ENCODE measurements at regions not wholly inside any gene's neighbourhood (a gene's known extent, or its start where the extent isn't known, plus 50 kb on each side); places are given as distances from the start of the nearest gene placed in this dataset.

DNA sequence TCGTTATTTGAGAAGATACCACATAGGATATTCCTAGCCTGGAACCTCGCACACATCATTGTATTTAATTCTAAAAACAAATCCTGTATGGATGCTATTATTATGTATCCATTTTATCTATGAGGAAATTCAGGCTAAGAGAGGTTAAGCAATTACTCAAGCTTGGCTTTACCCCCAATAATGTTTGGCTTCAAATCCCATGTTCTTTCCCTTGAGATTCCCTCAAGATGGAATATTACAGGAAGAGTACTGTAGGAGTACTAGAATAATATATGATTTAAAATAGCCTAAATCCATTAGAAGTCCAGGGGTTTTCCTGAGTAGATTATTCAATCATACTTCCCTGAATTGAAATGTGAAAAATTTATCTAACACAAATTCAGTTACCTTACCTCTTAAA is 630.2 kb downstream of the ZNF385D start:
- no peak for DNase-seq

DNA sequence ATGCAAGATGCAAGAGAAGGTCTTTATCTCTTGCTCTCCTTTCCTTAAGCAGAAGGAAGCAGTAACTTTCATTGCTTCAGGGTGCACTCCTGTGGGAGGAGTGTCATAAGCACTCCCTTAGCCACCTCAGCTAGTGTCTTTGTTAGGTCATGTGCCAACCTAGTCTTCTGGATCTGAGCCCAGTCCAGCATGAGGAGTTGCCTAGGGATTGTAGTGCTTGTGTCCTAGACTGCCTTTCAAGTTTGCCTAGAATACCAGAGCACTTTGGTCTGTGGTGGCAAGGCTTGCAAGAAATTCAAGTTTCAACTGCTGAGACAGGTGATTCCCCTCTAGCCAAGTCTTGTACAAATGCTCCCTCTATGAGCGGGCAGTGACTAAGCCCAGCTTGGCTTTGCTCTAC is 633.6 kb downstream of the ZNF385D start:
- no peak for DNase-seq

DNA sequence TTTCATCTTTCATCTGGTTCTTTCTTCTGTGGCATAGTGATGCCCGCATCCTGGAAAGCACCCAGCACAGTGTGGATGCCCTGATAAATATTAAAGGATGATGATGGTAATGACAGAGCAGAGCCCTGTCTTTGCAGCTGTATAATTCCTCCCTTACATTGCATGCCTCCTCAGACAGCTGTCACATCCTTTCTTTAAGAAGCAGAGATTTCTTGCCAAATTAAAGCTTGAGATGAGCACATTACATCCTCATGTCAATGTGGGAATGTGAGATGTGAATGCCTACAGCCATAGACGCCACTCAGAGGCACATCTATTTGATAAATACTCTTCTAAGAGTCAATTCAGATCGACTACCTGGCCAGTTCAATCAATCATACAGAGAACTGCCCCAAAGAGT is 642.0 kb downstream of the ZNF385D start:
- DNase-seq: no peak

GRCh38 chr3:21105784-21106183 is 645.2 kb downstream of the ZNF385D start:
- no peak for DNase-seq

DNA sequence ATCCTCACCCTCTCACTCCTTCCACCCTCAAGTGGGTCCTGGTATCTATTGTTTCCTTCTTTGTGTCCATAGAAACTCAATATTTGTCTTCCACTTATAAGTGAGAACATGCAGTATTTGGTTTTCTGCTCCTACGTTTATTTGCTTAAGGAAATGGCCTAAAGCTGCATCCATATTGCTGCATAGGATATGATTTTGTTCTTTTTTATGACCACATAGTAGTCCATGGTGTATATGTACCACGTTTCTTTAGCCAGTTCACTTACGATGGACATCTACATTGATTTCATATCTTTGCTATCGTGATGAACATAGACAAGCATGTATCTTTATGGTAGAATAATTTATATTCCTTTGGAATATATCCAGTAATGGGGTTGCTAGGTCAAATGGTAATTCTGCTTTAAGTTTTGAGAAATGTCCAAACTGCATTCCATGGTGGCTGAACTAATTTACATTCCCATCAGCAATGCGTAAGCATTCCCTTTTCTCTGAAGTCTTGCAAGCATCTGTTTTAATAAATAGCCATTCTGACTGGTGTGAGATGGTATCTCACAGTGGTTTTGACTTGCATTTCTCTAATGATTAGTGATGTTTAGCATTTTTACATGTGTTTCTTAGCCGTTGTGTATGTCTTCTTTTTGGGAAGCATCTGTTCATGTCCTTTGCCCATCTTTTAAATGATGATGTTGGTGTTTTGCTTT is 650.2 kb downstream of the ZNF385D start:
- DNase-seq: no peak

- no peak for DNase-seq
These were observed 656.3 kb downstream of the ZNF385D start for GRCh38 chr3:21094686-21095085.

GRCh38 chr3:21073561-21073960 is 677.4 kb downstream of the ZNF385D start:
- DNase-seq: no peak

DNA sequence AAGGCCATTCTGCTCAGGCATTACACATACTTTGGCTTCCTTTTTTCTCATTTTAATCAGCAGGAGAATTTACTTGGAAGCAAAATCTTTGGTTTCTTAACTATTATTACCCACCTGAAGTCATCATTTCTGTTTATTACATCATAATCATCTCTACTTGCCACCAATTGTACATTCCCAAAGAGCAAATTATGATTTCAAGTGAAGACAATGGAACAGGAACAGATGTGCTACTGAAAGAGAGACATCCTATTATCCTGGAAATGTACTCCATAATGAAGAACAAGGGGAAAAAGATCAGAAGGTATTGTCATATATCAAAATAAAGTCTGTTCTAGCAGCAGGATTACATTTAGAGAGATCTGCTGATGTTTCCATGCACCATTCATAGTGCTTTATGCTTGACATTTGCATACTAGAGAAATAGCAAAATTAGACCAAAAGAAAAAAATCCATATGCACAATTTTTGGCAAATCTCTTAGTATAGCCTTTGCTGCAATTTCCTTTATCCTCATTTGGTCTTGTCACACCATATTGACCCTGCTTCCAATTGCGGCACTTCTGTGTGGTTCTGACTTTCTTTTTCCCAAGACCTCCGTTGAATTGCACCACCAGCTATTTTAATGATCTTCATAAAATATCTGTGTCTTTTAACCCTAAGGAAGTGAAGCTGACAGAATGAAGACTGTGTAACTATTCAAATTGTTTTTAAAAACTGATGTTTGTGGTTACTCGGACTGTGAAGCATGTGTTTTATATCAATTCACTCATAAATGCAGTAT is 683.8 kb downstream of the ZNF385D start:
- no peak for DNase-seq

- no peak for DNase-seq
These were observed 688.1 kb downstream of the ZNF385D start for GRCh38 chr3:21062831-21063294.

- DNase-seq: no peak
These were observed 691.6 kb downstream of the ZNF385D start for GRCh38 chr3:21059404-21059803.

GRCh38 chr3:21056293-21056692 is 694.7 kb downstream of the ZNF385D start:
- no peak for DNase-seq

DNA sequence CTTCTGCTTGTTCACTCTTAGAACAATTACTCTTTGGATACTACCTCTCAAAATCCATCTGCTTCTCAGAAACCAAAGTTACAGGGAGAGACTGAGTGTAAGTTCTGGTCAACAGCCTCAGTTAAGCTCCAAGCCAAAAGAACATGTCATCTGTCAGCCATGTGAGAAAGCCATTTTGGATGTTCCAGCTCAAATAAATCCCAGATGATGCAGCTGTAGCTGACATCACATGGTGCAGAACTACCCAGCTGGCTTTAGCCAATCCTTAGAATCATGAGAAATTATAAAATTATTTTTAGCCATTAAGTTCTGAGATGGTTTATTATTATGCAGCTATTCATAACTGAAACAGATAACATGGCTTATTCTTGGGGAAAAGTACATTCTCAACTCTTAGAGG is 696.0 kb downstream of the ZNF385D start:
- no peak for DNase-seq

GRCh38 chr3:21054064-21054463 is 696.9 kb downstream of the ZNF385D start:
- DNase-seq: no peak

GRCh38 chr3:21049334-21050062 is 701.5 kb downstream of the ZNF385D start:
- DNase-seq: no peak

DNA sequence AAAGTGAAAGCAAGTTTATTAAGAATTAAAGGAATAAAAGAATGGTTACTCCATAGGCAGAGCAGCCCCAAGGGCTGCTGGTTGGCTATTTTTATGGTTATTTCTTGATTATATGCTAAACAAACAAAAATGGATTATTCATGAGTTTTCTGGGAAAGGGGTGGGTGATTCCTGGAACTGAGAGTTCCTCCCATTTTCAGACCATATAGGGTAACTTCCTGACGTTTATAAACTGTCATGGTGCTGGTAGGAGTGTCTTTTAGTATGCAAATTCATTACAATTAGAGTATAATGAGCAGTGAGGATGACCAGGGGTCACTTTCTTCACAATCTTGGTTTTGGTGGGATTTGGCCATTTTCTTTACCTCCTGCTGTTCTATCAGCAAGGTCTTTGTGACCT is 707.9 kb downstream of the ZNF385D start:
- no peak for DNase-seq

GRCh38 chr3:21042184-21042583 is 708.8 kb downstream of the ZNF385D start:
- DNase-seq: no peak

DNA sequence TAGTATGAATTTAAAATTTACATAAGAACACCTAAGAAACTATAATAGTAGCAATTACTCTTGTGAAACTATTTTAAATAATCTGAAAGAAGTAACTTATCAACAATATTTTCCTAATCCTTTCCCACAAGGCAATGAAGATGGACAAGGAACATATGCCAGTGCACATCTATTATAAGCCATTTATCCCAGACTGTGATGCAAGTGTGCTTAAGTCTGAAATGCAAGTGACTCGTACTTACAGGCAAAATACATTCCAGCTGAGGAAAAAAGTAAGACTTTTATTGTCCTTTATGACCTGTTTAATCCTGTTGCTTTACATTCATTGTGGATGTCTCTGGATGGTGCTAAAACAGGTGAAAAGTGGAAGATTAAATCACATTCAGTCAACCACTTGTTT is 709.4 kb downstream of the ZNF385D start:
- DNase-seq: no peak

GRCh38 chr3:21036888-21037287 is 714.1 kb downstream of the ZNF385D start:
- no peak for DNase-seq

GRCh38 chr3:21028412-21028811 is 722.6 kb downstream of the ZNF385D start:
- DNase-seq: no peak

DNA sequence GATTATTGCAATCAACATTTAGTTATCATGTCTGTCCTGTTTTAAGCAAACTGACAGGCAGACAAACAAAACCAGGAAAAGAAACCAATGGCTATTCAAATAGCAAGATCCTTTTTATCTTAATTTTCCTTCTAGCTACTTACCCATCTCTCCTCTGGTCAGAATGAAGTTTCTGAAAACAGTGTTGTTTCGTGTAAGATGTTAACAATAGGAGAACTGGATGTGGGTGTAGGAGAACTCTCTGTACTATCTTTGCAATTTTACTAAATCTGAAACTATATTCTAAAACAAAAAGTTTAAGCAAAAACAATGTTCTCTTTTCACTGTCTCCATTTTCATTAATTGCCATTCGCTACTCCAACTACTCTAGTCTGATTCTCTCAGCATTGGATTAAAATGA is 726.4 kb downstream of the ZNF385D start:
- DNase-seq: no peak

GRCh38 chr3:21020681-21021080 is 730.3 kb downstream of the ZNF385D start:
- no peak for DNase-seq

DNA sequence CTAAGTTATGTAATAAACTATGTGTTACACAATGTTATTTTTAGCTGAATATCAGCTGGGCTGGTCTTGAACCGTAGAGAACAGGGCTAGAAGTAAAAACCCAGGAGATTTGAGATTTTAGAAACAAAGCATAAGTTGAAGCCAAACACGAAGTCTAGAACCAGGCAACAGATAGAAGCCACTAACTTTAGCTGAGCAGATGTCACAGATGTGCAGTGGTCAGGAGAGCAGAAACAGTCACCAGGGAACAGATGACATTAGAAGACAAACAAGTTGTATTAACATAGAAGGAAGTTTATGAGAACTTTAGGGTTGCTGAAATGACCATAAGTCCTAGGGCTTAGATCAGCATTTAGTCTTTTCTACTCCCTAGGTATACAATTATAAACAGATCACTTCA is 731.0 kb downstream of the ZNF385D start:
- DNase-seq: no peak

- DNase-seq: no peak
These were observed 733.7 kb downstream of the ZNF385D start for GRCh38 chr3:21017115-21017852.
